T-helper 9 cell (primary cell): ENCODE measurements at regions not wholly inside any gene's neighbourhood (a gene's known extent, or its start where the extent isn't known, plus 50 kb on each side); places are given as distances from the start of the nearest gene placed in this dataset.
"Not testable (repeated sequence)": the region's sequence is repeated elsewhere in the genome, so short reads cannot be mapped to it uniquely, and the experiment has no call there.

Experiments
- DNase-seq: peaks from one replicate; pipeline ENCODE4 v3.0.0-alpha.2; 2020

DNA sequence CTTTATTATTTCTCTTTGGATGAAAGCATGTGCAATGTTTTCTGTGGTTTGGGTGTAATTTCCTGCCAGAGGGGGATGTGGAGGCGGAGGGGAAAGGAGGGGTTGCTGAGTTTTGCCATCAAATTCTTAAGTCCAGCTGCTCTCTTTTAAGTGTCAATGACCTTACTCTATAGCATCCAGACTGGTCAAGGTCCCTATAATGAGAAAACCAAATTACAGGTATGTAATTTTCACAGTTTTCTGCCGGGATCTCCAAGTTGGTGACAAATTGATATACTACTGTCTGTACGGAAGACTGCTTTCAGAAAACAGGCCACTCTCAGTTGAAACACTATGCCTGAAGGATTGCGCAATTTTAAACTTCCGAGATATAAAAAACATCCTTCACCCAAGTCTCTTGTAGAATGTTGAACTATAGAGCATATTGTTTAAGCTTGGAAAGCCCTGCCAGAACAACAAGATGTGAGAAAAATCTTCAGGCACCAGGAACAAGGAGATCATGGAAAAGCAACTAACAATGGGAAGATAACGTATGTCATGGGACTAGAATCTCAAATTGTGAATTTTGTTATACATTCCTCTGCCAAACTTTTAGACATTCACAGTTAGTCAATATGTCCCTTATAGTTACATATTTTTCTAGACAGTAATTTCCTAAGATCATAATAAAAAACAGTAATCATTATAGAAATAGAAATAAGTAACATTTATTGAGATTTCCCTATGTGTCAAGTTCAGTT lies 300.7 kb upstream of the SATB1 start:
- DNase-seq = no peak

GRCh38 chr3:18724456-18724855 lies 299.3 kb upstream of the SATB1 start:
- DNase-seq = no peak

GRCh38 chr3:18723206-18723810 lies 298.2 kb upstream of the SATB1 start:
- DNase-seq = no peak

DNA sequence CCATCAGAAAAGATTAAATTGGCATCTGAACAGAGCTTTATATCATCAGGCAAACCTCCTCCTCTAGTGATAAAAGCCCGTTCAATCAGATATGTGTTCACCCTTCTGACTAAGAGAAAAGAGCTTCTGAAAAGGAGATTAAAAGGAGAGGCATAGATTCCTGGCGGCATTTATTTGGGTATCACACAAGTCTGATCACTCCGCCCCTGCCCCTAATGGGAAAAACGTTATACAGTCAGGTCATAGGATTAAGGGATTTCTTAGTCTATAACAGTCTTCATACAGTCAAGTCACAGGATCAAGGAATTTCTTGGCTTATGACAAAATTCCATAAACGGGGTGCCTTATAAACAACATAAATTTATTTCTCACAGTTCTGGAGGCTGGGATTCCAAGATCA lies 295.4 kb upstream of the SATB1 start:
- DNase-seq = no peak

- DNase-seq = no peak
Observed at GRCh38 chr3:18717598-18717997, 292.5 kb upstream of the SATB1 start.

DNA sequence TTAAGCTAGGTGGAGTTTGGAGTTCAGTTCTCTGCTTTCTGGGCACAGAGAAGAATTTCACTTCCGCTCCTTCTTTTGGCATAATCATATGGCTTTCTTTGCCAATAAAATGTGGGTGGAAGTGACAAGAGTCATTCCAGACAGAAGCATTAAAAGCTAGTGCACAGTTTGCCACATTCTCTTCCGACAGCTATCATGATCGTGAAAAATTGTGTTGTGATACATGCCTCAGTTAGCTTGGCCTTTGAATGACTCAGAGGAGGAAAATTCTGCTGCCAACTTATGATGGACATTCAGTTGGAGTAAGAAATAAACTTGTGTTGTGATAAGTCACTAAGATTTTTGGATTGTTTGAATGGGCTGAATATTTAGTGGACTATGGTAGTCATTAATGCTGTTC lies 291.7 kb upstream of the SATB1 start:
- DNase-seq = no peak

DNA sequence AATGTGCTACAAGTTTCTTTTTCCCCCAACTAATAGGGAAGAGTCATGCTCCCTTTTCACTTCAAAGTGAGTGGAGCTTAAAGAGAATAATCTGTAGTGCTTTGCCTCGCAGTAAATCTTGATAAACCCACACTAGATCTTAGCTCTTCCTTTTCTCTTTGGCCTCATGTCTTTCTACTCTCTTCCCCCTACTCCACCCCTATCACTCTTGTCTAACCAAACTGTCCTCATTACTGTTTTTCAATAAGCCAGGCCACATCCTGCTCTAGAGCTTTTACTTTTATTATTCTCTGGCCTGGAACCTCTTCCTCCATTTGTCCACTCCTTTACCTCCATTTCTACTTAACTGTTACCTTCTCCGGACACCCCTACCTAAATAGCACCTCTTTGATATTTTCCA lies 291.0 kb upstream of the SATB1 start:
- no peak for DNase-seq

GRCh38 chr3:18715208-18715607 lies 290.1 kb upstream of the SATB1 start:
- DNase-seq = no peak

DNA sequence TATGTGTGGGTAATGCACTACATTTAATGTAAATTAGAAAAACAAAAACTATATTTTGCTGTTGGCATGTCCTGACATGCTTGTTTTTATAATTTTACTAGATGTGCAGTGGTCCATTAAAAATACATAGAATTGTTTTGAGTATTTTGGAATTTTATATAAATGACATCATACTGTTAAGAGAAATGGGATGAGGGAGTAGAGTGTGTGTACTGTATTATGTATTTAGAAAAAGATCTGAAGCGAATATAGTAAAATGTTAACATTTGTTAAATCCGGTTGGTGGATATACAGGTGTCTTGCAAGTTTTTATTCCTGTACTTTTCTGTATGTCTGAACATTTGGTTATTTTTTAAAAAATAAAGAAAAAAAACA lies 288.4 kb upstream of the SATB1 start:
- no peak for DNase-seq

- no peak for DNase-seq
Observed at GRCh38 chr3:18712713-18713576, 287.8 kb upstream of the SATB1 start.

- no peak for DNase-seq
Observed at GRCh38 chr3:18704326-18704725, 279.2 kb upstream of the SATB1 start.

DNA sequence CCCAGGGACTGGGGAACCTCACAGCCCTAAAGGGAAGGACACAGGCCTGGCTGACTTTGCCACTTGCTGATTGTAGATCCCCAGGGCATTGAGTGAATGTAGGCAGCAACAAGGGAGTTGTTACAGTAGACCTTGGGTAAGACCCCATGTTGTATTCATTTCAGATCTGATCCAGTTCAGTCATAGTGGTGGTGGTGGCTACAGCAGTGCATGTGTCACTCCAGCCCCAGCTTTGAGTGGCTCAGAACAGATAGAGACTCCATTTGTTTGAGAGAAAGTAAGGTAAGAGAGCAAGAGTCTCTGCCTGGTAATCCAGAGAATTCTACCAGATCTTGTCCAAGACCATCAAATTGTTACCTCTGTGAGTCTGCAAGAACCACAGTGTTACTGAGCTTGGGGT lies 278.7 kb upstream of the SATB1 start:
- DNase-seq = no peak

- DNase-seq = not testable (repeated sequence)
Observed at GRCh38 chr3:18693588-18694329, 268.6 kb upstream of the SATB1 start.

GRCh38 chr3:18687286-18687685 lies 262.1 kb upstream of the SATB1 start:
- no peak for DNase-seq

- DNase-seq = no peak
Observed at GRCh38 chr3:18683900-18684299, 258.8 kb upstream of the SATB1 start.

GRCh38 chr3:18681818-18682345 lies 256.7 kb upstream of the SATB1 start:
- DNase-seq = no peak

GRCh38 chr3:18680758-18681157 lies 255.6 kb upstream of the SATB1 start:
- DNase-seq = no peak

DNA sequence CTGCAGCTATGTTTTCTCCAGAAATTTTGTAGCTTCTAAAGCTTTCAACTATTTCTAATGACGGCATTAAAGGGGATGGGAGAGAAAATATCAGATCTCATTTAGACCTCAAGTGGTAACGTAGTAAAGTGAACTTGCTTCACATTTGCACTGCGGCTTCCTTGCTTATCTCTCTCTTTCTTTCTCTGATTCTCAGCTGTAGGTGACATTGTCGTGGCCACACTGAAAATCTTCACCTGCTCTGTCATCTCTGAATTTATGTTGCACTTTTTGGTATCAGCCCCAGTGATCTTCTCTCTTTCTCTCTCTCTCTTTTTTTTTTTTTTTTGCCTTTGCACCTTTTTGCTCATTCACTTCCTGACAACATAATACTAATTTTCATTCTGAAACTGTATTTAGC lies 254.1 kb upstream of the SATB1 start:
- no peak for DNase-seq

- DNase-seq = no peak
Observed at GRCh38 chr3:18675197-18675596, 250.1 kb upstream of the SATB1 start.

- no peak for DNase-seq
Observed at GRCh38 chr3:18672561-18672960, 247.4 kb upstream of the SATB1 start.

GRCh38 chr3:18670759-18671158 lies 245.6 kb upstream of the SATB1 start:
- no peak for DNase-seq

DNA sequence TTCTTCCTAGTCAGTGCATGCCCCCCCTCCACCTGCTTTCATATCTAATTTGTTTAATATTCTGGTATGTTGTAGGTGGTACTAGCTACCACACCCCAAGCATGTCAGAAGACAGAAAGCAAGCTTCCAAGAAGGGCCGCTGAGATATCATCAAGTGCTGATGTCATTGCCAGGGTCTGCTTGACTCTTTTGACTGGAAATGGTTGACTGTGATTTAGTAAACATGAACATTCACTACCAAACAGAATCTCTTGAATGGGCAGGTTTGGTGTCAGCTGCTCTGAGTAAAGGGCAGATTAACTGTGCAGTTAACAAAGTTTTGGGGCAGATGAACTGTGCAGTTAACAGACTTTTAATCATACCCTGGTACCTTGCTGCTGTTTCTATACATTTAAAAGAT lies 244.2 kb upstream of the SATB1 start:
- no peak for DNase-seq

DNA sequence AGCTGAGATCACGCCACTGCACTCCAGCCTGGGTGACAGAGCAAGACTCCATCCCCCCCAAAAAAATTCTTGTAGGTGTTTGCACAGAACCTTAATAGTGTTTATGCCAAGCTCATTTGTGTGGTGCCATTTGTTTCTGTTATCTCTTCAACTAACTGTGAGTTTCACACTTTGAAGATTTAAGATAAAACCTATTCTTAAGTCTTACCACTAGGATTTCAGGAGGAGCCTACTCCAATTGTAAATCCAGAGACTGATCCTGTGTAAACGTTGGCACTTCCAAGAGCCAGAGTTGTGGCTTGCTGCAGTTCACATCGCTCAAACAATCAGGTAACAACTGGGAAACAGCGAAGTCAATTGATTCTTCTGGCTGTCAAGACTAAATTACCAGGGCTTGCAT lies 242.4 kb upstream of the SATB1 start:
- DNase-seq = no peak
